Germinal center (tissue), 1 donor: ENCODE measurements at regions not wholly inside any gene's neighbourhood (a gene's known extent, or its start where the extent isn't known, plus 50 kb on each side); places are given as distances from the start of the nearest gene placed in this dataset.

Source experiments
- DNase-seq: peaks from one replicate; pipeline ENCODE4 v3.0.0; 2012; ENCODE audit warnings: mixed read lengths, low spot score

DNA sequence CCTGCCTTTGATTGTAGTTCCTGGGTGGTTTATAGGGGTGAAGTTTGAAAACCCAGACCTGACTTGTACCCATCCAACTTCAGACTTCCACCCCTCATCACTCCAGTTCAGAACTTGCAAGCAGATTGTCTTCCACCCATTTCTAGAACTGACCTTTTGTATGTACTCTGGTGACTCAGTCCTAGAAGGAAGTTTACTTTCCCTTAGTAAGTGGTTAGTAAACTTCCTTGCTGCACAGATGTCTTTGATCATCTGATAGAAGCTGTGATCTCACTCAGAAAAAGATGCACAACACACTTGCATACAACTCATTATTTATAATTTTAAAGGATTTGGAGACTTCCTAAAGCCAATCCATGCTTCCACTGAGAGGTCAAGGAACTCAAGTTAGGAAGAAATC lies 368.0 kb downstream of the MFSD1 start:
- DNase-seq: no peak

DNA sequence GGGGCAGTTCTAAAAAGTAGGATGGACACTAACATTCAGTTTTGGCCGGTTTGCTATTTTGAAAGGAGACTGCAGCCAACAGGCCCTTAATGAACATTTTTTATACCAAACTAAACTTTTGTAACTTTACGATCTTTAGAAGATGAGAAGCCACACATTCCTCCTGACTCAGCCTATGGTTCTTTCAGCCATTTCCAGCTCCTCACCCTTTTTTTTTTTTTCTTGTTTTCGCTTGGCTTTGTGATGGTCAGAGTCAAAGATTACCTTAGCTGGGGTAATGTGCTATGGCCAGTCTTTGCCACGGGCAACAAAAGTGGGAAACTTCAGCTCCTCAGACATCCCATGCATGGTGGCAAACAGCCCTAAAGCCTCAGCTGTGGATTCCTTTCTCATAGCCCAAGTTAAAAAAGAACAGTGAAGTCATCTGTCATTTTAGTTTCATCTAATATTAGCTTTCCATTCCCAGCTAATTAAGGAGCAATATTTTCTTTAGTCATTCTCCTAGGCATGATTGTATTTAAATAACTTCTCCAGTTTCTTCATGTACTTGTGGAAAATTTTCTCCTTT lies 368.7 kb downstream of the MFSD1 start:
- DNase-seq: no peak

DNA sequence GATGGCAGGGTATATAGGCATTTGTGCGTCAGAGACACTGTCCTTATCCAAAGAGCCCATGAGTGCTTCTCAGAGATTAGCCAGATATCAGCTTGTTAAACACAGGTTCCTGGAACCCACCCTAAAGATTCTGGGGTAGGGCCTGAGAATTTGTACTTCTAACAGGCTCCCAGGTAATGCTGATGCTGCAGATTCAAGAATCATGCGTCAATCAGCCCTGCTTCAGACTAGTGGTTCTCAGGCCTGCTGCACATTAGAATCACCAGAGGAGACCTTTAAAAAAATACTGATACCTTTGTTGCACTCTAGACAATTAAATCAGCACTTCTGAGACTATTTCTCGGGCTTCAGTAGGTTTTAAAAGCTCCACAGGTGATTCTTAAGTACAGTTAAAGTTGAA lies 369.5 kb downstream of the MFSD1 start:
- DNase-seq: no peak

DNA sequence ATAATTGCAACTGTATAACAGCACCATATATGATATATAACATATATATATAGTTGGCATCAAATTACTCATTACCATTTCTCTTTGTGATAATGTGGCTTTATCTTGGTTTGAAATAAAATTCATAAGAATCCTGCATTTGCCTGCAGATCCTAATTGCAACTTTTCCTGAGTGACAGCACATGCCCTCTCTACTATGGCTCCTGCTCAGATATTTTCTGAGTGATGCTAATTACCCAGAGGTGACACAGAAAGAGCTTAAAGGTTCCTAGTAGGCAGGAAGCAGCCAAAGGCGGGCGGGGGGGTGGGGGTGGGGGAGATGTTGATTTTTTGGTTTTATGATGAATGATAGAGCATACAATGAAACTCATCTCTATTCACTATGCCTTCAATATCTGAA lies 370.6 kb downstream of the MFSD1 start:
- DNase-seq: no peak

DNA sequence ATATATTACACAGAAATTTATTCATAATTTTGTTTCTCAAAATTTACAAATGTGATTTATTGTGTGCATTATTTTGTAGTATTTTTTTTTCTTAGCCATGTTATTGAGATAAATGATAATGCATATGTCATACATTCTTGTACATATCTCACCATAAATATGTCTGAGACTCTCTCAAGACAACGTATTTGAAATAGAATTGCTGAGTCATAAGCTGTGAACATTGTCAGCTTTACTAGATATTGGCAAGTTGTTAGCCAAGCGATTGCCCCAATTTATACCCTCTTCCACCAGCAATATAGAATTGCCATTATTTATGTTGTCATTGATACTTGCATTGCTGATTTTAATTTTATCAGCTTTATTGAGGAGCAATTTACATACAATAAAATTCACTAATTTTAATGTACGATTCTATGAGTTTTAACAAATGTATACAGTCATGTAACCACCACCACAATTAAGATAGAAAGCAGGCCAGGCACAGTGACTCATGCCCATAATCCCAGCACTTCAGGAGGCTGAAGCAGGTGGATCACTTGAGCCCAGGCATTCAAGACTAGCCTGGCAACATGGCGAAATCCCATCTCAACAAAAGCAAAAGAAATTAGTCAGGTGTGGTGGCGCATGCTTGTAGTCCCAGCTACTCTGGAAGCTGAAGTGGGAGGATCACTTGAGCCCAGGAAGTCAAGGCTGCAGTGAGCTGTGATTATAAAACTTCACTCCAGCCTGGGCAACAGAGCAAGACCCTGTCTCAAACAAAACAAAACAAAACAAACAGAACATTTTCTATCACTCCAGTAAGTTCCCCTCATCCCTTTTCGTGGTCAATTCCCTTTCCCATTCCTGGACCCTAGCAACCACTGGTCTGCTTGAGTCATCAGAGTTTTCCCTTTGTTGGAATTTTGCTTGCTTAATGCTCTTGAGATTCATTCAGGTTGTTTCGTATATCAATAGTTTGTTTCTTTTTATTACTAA lies 373.1 kb downstream of the MFSD1 start:
- no peak for DNase-seq

DNA sequence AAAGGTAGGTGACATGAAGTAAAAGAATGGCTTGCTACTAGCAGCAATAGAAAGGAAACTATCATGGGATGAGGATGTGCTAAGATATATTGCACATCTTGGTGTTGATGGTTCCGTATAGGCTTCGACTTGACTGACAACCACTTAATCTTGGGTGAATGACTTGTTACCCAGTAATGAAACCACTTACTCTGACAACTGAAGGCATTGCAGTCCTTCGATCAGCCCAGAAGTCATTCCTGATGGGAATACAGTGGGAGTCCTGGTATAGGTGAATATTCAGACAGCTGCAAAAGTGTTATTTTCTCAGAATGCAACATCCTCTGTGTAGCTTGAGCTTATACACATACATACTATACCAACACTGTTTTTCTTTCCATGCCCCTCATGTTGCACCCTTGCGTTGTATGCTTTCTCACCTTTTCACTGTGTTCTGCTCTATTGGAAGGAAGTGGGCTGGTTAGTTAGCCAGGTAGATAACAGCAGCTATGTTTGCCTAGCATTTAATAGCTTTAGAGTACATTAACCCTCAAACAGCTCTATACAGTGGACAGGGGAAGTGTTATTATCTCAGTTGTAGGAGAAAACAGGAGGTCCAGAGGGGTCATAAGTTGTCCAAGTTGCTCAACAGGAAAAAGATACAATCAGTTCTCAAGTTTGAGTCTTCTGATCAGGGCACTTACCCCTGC lies 376.5 kb downstream of the MFSD1 start:
- no peak for DNase-seq

DNA sequence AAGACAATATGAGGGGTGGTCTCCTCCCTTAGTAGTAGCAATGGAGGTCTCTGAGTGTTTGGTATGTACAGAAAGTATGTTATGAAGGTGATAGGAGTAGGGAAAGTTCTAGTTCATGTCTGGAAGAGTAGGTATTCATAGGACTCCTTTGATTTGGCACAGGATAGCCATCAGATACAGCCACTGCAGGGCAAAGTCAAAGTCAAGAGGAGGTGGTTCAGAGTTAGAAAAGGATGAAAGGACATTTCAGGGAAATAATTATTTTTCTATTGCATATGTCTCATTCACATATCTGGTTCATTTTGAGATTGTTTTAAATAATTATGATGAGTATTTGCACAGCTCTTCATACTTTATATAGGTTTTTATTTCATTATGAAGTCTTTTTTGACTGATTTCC lies 381.1 kb downstream of the MFSD1 start:
- no peak for DNase-seq

DNA sequence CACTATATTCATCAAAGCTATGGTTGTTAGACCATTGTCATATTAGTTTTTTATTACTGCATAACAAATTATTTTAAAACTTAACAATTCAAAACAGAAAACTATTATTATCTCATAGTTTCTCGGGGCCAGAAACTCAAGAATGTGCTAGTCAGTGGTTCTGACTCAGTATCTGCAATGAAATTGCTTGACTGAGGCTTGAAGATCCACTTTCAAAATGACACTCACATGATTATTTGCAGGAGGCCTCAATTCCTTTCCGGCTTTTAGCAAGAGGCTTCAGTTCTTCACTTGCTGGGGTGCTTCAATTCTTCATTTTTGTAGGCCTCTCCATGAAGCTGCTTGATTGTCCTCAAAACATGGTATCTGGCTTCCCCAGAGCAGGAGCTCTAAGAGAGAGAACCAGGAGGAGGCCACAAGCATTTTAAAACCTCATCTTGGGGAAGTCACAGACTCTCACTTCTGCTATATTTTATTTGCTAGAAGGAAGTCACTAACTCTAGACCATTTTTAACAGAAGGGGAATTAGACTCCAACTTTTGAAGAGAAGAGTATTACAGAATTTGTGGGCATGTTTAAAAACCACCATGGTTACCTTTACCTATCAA lies 383.7 kb downstream of the MFSD1 start:
- DNase-seq: peak; percentile 16

DNA sequence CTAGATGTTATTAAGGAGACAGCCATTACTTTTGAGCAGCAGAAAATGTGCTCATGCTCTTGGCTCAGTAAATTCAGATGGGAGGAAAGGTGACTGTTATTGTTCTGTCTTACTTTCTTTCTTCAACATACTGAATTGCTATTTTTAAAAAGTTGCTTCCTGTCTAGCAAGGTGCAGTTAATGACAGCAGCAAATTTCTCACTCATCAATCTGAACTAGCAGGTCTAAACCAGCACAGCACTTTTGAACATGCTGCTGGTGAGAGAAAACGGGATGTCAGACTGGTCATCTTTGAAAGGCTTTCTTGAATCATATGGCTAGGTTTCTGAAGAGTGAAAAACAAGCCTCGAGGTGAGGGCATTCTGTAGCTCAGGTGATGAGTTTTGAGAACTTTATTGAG lies 384.7 kb downstream of the MFSD1 start:
- no peak for DNase-seq

DNA sequence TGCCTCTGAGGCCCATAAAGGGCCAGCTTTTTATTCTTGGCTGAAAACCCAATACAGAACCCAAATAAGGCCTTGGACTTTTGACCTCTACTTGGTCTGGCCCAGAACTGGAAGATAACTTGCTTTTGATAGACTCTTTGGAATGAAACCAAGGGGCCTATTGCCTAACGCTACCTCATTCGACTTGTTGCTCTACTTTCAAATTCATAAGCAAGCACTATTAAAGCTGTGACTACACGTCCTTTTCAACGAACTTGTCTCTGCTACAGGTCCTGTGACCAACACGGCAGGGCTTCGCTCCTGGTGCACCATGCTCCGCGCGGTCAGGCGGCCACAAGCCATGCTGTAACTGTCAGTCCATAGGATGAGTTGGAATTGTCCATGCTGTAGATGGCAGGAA lies 385.4 kb downstream of the MFSD1 start:
- DNase-seq: no peak

DNA sequence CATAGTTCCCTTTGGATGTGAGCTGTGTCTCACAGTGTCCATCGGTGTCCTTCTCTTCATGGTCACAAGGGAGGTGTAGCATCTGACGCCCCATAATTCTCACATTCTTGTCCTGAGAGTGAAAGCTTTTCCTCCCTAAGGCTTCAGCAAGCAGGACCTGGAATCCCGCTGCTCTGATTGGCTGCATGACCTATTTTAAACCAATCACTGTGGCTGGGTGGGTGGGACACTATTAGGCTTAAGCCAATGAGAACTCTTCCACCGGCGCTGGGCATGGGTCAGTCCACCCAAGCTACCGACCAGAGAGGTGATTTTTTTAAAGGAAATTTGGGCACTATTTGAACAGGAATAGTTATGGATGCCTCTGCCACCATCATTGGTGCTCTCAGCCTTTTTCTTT lies 385.9 kb downstream of the MFSD1 start:
- no peak for DNase-seq

DNA sequence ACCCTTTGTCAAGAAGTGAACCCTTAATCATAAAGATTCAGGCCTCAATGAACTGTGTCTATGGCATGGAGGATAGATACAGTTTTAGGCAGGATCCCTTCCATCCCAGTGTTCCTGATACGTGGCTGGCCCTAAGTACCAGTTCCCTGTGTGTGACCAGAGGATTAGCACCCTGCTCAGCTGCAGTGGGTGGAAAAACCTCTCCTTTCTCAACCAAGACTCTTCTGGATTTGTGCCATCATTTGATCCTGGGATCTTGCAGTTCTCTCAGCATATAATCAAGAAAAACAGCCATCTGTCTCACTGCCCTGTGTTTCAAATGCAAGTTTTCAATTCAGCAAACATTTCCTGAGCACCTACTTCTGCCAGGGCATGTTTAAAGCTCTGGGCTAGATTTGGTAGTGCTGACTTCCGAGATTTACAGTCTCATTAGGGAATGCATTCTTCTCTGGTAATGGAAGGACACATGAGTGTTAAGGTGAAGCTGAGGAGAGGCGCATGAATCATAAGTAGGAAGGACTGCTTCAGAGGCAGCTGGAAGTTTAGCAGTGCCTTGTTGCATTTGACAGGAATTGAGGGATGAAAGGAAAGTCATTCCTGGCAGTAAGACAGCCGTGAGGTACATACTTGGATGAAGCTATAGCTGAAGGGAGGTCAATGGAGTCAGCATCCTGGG lies 388.3 kb downstream of the MFSD1 start:
- DNase-seq: no peak

DNA sequence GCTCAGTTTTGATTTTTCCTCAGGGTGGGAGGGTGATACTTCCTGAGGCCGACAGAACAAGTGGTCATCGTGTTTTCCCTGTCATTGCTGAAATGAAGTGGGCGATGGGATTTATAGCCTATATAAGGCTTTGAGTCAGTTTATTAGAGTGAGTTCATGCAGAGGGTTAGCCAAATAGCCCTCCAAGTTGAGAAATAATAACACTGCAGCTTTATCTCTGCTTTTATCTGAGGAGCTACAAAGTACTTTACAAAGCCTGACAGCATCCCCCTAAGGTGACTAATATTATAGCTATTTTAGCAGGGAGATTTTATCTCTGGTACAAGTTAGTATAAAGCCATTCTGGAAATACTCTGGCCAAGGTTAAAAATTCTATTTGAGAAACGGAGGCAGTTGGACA lies 389.6 kb downstream of the MFSD1 start:
- DNase-seq: no peak

DNA sequence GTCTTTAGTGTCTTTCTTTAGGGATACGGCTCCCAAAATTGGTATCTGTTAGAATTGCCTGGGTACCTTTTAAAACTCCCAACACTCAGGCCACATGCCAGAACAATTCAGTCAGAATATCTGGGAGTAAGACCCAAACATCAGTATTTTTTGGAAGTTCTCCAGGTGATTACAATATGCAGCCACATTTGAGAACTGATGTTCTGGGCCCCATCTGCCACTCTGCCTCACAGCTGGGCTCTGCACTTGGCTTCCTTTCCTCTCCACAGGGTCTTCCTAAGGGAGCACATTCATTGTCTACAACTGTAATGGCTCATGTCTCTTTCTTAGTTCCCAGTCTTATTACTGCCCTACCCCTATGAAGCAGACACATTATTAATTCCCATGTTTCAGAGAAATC lies 394.5 kb downstream of the MFSD1 start:
- no peak for DNase-seq

DNA sequence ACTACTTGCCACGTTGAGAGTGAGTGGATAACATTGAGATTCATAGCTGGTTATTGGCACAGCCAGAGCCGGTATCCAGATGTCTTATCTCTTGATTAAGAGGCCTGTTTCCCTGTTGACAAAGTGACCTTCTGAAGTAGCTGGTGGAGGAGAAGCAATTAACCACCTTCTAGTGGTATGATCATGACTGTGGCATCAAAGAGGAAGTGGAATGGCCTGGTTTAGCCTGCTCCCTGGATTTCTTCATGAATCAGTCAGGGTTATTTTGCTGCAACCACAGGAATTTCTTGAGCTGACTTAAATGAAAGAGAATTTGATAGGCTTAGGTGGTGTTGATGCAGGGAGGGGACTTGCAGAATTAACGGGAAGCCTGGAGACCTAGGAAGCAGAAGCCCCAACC lies 398.3 kb downstream of the MFSD1 start:
- DNase-seq: no peak

DNA sequence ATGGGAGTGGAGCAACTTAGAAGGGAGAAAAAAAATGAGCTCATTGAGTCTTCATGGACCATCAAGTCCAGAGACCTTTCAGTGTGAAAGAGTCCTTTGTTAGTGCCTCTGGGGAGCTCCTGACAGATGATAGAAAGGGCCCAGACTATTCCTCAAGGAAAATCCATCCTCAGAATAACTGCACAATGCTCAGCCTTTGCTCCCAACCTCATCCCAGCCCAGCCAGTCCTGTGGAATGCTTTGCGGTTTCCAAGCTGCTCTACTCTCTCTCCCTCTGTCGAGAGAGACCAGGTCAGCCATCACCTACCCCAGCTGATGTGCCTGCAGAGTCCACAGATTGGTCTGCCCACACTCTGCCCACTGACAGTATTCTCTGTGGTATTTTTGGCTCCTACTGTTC lies 406.2 kb downstream of the MFSD1 start:
- no peak for DNase-seq

DNA sequence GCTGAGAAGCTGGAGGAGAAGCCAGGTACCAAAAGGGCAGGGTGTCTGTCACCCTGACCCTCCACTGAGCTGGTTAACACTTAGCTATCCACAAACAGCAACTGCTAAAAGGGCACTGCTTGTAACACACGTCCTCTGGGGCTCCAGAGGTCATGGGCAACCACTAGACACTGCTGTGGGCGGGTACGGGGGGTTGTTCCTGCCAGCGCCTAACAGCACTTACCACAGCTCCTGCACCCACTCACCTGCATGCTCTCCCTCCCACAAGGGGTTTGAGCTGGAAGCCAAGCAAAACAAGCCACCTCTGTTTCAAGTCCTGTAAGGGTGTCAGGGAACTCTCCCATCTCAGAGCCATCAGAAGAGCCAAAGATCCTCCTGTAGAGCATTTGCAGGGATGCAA lies 407.6 kb downstream of the MFSD1 start:
- DNase-seq: no peak

DNA sequence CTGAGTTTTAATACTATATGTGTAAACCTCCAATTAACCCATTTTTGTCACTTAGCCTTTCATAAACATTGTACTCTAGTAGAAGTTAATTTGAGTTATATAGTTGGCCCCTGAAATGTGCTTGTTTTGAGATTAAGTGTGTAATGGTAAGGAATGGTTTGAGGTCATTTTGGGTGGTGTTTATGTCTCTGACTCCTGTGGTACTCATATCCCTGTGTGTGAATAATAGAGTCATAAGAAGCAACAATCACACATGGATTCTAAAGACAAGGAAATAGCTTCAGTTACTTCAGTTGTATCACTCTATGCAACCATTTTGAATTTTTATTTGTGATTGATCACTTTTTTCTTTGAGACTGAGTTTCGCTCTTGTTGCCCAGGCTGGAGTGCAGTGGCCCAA lies 408.5 kb downstream of the MFSD1 start:
- DNase-seq: no peak

DNA sequence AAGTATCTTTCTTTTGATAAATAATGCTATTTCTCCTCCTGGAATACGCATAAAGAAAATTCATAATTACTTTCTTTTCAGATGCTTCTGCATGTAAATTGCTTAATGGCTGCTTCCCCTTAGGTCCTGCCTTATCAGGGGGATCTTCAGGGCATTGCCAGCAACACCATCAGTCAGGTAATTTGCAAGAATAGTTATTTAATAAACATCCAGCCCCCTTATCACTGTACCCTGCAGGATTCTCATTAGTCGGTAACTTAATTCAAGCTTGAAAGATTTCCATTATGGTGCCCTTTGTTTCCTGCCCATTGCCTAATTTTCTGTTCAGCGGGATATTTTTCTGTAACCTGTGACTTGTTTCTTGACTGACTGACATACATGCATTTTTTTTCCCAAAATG lies 414.5 kb downstream of the MFSD1 start:
- no peak for DNase-seq

DNA sequence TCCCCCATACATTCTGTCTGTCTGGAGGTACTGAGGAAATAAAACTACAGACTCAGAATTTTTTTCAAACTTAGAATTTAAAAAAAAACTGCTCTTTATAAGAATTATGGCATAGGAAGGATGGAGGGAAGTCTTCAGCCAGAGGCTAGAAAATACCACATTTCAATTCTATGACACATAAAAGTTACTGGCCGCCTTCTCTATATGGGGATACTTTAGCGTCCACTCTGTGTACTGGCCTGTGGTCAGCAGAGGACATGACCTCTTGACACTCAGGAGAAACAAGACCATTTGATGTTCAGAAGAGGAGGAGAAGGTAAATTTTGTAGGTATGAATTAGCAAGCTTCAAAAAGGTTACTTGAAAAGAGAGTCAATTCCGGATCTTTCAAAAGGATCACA lies 417.4 kb downstream of the MFSD1 start:
- DNase-seq: no peak

DNA sequence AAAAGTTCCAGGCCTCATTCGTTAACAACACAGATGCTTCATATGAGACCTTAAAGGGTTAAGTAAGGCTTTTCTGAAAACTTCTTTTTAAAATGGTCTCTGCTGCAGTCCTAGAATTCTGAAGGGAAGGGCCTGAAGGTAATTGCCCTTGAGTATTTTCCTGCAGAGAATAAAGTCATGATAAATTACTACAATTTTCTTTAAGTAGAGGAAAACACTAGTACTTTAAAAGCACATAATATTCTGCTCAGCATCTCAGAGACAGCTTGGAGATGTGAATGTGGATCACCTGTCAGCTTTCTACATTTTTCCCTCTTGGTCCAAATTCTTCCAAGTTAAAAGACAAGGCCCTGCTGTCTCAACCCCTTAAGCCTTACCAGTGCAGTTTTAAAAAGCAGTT lies 419.5 kb downstream of the MFSD1 start:
- no peak for DNase-seq

DNA sequence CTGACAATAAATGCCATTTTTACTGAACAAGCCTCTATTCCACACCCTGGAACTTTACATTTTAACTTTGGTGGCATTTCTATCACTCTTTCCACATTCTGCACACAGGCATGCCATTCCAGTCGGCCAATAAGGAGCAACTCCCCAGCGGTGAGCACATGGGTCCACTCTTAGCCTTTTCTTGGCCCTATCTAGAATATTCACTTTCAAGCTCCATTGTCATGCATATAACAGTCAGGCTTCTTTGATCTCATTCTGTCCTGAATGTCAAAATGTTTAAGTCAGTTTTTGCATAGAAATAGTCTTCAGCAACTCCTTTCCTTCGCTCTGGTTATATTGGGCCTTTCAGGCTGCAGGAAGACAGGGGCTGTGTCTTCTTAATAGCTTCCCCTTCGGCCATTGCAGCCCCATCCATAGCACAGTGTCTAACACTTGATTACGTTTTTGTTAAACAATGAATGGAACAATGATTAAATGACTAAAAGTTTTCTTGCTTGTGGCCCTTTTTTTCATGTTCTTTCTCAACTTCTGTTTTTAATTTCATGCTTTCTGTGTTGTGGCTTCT lies 427.3 kb downstream of the MFSD1 start:
- no peak for DNase-seq
